ENCODE measurements at regions not wholly inside any gene's neighbourhood (a gene's known extent, or its start where the extent isn't known, plus 50 kb on each side); places are given as distances from the start of the nearest gene placed in this dataset.

GRCh38 chr9:82273121-82273520 lies 284.5 kb downstream of the SPATA31D1 start:
- Histone ChIP-seq H3K4me3 (ENCODE audit: low read length) (no peak overlapping the region), H3K9me3 (ENCODE audit: insufficient read depth, low read depth, low read length) (no peaks in the 10 kb centered on the region), H3K9ac (ENCODE audit: low read depth, low read length) (no peak overlapping the region), H3K4me1 (ENCODE audit: insufficient read depth, low read length) (no peaks in the 10 kb centered on the region), H3K27me3 (ENCODE audit: insufficient read depth, low read length) (no peaks in the 10 kb centered on the region), H3K27ac (ENCODE audit: low read depth, low read length) (no peak overlapping the region), H3K36me3 (ENCODE audit: insufficient read depth, low read length) (no peaks in the 10 kb centered on the region)
- 89% methylated on average over 1 of the region's 1 CpG for WGBS

DNA sequence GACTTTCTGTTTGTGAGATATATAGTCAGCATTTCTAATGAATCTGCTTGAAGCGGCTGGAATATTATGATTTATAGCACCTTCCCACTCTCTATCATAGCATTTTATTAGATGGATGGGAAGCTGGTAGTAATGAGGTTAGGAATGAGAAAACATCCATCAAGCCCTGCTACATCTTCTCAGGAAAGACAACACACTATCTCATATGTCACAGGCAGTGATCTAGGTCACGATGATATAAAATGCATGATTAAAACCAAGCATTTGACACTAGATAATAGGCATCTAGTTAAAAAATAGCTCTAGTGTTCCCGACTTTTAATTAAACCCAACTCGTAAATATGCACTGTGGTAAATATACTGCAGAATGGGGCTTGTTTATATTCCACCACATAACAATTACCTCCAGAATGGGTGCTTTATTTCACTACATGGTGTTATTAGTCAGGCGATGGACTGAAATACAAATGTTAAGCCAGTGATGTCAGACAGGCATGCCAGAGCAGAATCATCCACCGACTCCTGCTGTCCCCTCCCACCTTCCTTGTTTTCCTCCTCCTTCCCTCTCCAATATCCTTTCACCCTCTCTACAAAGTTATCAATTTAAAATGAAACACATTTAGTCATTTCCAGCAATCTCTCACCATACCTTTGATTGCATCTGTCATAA lies 286.8 kb downstream of the SPATA31D1 start:
- Histone ChIP-seq H3K4me1 (ENCODE audit: insufficient read depth, low read length) (no peaks in the 10 kb centered on the region), H3K9ac (ENCODE audit: low read depth, low read length) (no peak overlapping the region), H3K36me3 (ENCODE audit: insufficient read depth, low read length) (no peaks in the 10 kb centered on the region), H3K4me3 (ENCODE audit: low read length) (no peak overlapping the region), H3K27ac (ENCODE audit: low read depth, low read length) (no peak overlapping the region), H3K27me3 (ENCODE audit: insufficient read depth, low read length) (no peaks in the 10 kb centered on the region), H3K9me3 (ENCODE audit: insufficient read depth, low read depth, low read length) (no peaks in the 10 kb centered on the region)
- 97% methylated on average over 4 of the region's 6 CpGs for WGBS

DNA sequence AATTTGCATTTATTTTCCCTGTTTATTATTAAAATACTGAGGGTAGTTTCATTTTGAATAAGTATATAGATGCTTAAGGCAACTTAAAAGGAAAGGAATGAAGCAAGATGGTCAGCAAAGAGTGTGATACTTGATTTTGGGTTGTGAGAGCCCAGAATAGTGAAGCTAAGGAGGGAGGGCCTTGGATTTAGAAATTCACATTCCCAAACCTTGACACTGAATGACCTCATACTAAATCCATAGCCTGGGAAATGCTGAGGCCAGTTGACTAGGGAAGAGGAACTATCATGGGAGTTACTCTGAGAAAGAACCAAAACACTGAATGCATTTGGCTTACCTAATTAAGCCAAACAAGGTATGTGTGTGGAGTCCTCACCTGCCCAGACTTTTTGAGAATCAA lies 292.5 kb downstream of the SPATA31D1 start:
- Histone ChIP-seq H3K36me3 (ENCODE audit: insufficient read depth, low read length) (no peaks in the 10 kb centered on the region), H3K9ac (ENCODE audit: low read depth, low read length) (no peak overlapping the region), H3K4me3 (ENCODE audit: low read length) (no peak overlapping the region), H3K9me3 (ENCODE audit: insufficient read depth, low read depth, low read length) (no peaks in the 10 kb centered on the region), H3K4me1 (ENCODE audit: insufficient read depth, low read length) (no peaks in the 10 kb centered on the region), H3K27me3 (ENCODE audit: insufficient read depth, low read length) (no peaks in the 10 kb centered on the region), H3K27ac (ENCODE audit: low read depth, low read length) (no peak overlapping the region)

GRCh38 chr9:82284758-82285157 lies 296.2 kb downstream of the SPATA31D1 start:
- Histone ChIP-seq H3K36me3 (ENCODE audit: insufficient read depth, low read length) (no peaks in the 10 kb centered on the region), H3K27ac (ENCODE audit: low read depth, low read length) (no peak overlapping the region), H3K4me1 (ENCODE audit: insufficient read depth, low read length) (no peaks in the 10 kb centered on the region), H3K4me3 (ENCODE audit: low read length) (no peak overlapping the region), H3K9ac (ENCODE audit: low read depth, low read length) (no peak overlapping the region), H3K27me3 (ENCODE audit: insufficient read depth, low read length) (no peaks in the 10 kb centered on the region), H3K9me3 (ENCODE audit: insufficient read depth, low read depth, low read length) (no peaks in the 10 kb centered on the region)
- WGBS = 95% methylated on average over 3 of the region's 3 CpGs

DNA sequence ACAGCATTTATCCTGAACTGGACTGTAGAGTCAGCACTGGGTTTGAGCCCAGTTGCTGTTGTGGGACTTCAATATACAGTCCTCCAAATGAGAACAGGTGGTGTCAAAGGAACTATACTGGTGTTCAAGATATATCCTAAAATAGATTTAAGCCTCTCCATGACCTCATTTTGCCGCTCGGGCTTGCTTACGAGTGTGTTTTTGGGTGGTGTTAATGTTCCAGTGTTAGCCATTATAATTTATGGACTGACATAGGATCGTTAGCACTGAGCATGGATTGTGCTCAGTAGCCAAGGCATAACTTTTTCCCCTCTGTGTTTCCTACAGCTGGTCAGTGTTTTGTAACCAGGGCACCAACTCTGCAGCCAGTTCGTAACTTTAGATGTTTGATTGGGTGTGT lies 306.6 kb downstream of the SPATA31D1 start:
- Histone ChIP-seq H3K27ac (ENCODE audit: low read depth, low read length) (no peak overlapping the region), H3K4me3 (ENCODE audit: low read length) (no peak overlapping the region), H3K27me3 (ENCODE audit: insufficient read depth, low read length) (no peaks in the 10 kb centered on the region), H3K36me3 (ENCODE audit: insufficient read depth, low read length) (no peaks in the 10 kb centered on the region), H3K9me3 (ENCODE audit: insufficient read depth, low read depth, low read length) (no peaks in the 10 kb centered on the region), H3K4me1 (ENCODE audit: insufficient read depth, low read length) (no peaks in the 10 kb centered on the region), H3K9ac (ENCODE audit: low read depth, low read length) (no peak overlapping the region)
- WGBS = 95% methylated on average over 5 of the region's 5 CpGs

- no peak overlapping the region for H3K9ac ChIP-seq (ENCODE audit: low read depth, low read length)
- no peaks in the 10 kb centered on the region for H3K9me3 ChIP-seq (ENCODE audit: insufficient read depth, low read depth, low read length)
- H3K36me3 ChIP-seq (ENCODE audit: insufficient read depth, low read length) = no peaks in the 10 kb centered on the region
- H3K4me3 ChIP-seq (ENCODE audit: low read length) = no peak overlapping the region
- H3K27ac ChIP-seq (ENCODE audit: low read depth, low read length) = no peak overlapping the region
- no peaks in the 10 kb centered on the region for H3K4me1 ChIP-seq (ENCODE audit: insufficient read depth, low read length)
- H3K27me3 ChIP-seq (ENCODE audit: insufficient read depth, low read length) = no peaks in the 10 kb centered on the region
These were observed 311.3 kb downstream of the SPATA31D1 start for GRCh38 chr9:82299870-82300269.

DNA sequence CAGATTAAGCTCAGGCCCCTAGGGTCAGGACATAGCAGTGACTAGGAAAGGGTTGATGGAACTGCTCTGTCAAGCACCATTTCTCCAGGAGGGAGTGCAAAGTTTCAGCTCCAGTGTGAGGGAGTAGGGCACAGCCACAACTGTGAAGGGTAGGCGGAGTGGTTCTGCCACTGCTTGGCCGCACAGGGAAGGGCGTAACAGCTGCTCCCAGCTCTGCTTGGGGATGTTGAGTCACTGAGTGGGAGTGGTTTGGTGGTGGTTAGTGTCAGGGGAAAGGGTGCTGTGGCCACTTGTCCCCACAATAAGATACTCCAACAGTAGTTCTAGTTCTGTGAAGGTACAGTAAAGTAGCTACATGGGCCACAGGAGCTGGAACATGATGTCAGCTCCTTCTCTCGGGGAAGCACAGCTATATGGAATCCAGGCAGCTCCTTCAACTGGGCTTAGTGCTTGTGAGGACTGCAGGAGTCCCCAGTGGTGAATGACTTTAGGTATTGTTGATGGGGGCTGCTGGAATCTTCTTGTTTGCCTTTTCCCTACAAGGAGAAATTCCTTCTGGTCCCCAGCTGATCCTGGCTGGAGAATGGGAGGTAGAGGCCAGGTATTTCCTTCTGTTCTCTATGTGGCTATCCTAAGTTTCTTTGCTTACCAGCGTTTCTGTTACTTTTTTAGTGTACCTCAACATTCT lies 314.5 kb downstream of the SPATA31D1 start:
- no peaks in the 10 kb centered on the region for H3K36me3 ChIP-seq (ENCODE audit: insufficient read depth, low read length)
- H3K27ac ChIP-seq (ENCODE audit: low read depth, low read length) = no peak overlapping the region
- H3K27me3 ChIP-seq (ENCODE audit: insufficient read depth, low read length) = no peaks in the 10 kb centered on the region
- H3K9ac ChIP-seq (ENCODE audit: low read depth, low read length) = no peak overlapping the region
- no peaks in the 10 kb centered on the region for H3K4me1 ChIP-seq (ENCODE audit: insufficient read depth, low read length)
- H3K4me3 ChIP-seq (ENCODE audit: low read length) = no peak overlapping the region
- WGBS = 91% methylated on average over 4 of the region's 5 CpGs
- H3K9me3 ChIP-seq (ENCODE audit: insufficient read depth, low read depth, low read length) = no peaks in the 10 kb centered on the region

GRCh38 chr9:82308836-82309235 lies 320.3 kb downstream of the SPATA31D1 start:
- no peaks in the 10 kb centered on the region for H3K36me3 ChIP-seq (ENCODE audit: insufficient read depth, low read length)
- no peak overlapping the region for H3K4me3 ChIP-seq (ENCODE audit: low read length)
- 88% methylated on average over 1 of the region's 3 CpGs for WGBS
- no peak overlapping the region for H3K27ac ChIP-seq (ENCODE audit: low read depth, low read length)
- H3K9ac ChIP-seq (ENCODE audit: low read depth, low read length) = no peak overlapping the region
- H3K27me3 ChIP-seq (ENCODE audit: insufficient read depth, low read length) = no peaks in the 10 kb centered on the region
- H3K4me1 ChIP-seq (ENCODE audit: insufficient read depth, low read length) = no peaks in the 10 kb centered on the region
- no peaks in the 10 kb centered on the region for H3K9me3 ChIP-seq (ENCODE audit: insufficient read depth, low read depth, low read length)

GRCh38 chr9:82313697-82314096 lies 325.1 kb downstream of the SPATA31D1 start:
- Histone ChIP-seq H3K27me3 (ENCODE audit: insufficient read depth, low read length) (no peaks in the 10 kb centered on the region), H3K4me1 (ENCODE audit: insufficient read depth, low read length) (no peaks in the 10 kb centered on the region), H3K4me3 (ENCODE audit: low read length) (no peak overlapping the region), H3K9ac (ENCODE audit: low read depth, low read length) (no peak overlapping the region), H3K27ac (ENCODE audit: low read depth, low read length) (no peak overlapping the region), H3K36me3 (ENCODE audit: insufficient read depth, low read length) (no peaks in the 10 kb centered on the region), H3K9me3 (ENCODE audit: insufficient read depth, low read depth, low read length) (no peaks in the 10 kb centered on the region)
- WGBS = 96% methylated on average over 2 of the region's 2 CpGs

- Histone ChIP-seq H3K9ac (ENCODE audit: low read depth, low read length) (no peak overlapping the region), H3K4me3 (ENCODE audit: low read length) (no peak overlapping the region), H3K36me3 (ENCODE audit: insufficient read depth, low read length) (no peaks in the 10 kb centered on the region), H3K27me3 (ENCODE audit: insufficient read depth, low read length) (no peaks in the 10 kb centered on the region), H3K9me3 (ENCODE audit: insufficient read depth, low read depth, low read length) (0 out of 2 replicates have a peak, but pooled peaks cover 3% of the 10 kb centered on the region), H3K27ac (ENCODE audit: low read depth, low read length) (no peak overlapping the region), H3K4me1 (ENCODE audit: insufficient read depth, low read length) (no peaks in the 10 kb centered on the region)
- 91% methylated on average over 1 of the region's 1 CpG for whole genome bisulfite sequencing
These were observed 332.0 kb downstream of the SPATA31D1 start for GRCh38 chr9:82320566-82320965.

GRCh38 chr9:82325907-82326306 lies 337.3 kb downstream of the SPATA31D1 start:
- no peaks in the 10 kb centered on the region for H3K4me1 ChIP-seq (ENCODE audit: insufficient read depth, low read length)
- H3K27ac ChIP-seq (ENCODE audit: low read depth, low read length) = no peak overlapping the region
- H3K9ac ChIP-seq (ENCODE audit: low read depth, low read length) = no peak overlapping the region
- no peaks in the 10 kb centered on the region for H3K36me3 ChIP-seq (ENCODE audit: insufficient read depth, low read length)
- no peaks in the 10 kb centered on the region for H3K27me3 ChIP-seq (ENCODE audit: insufficient read depth, low read length)
- 0 out of 2 replicates have a peak, but pooled peaks cover 3% of the 10 kb centered on the region for H3K9me3 ChIP-seq (ENCODE audit: insufficient read depth, low read depth, low read length)
- 100% methylated on average over 2 of the region's 2 CpGs for WGBS
- H3K4me3 ChIP-seq (ENCODE audit: low read length) = no peak overlapping the region

All from HUES64 (cell line).